ENCODE measurements at regions not wholly inside any gene's neighbourhood (a gene's known extent, or its start where the extent isn't known, plus 50 kb on each side); places are given as distances from the start of the nearest gene placed in this dataset.

GRCh38 chr21:27817902-27818623, 851.2 kb upstream of the ADAMTS5 start:
- Mint-ChIP-seq H3K4me1 (no peaks in the 10 kb centered on the region), H3K4me3 (no peak overlapping the region), H3K36me3 (no peaks in the 10 kb centered on the region), H3K27me3 (ENCODE audit: low read depth in 3 of 3) (peaks cover 0 to 2% (median 0%) of the 10 kb centered on the region in 3 donors), H3K9me3 (peaks cover 0 to 6% (median 2%) of the 10 kb centered on the region in 7 donors), H3K27ac (no peak overlapping the region)
- intact Hi-C loops (cut with micrococcal nuclease), result no loop called here
- Histone ChIP-seq H2AFZ (ENCODE audit: insufficient read depth, low read depth, low read length, poor library complexity, severe bottlenecking) (no peak overlapping the region), H3K4me1 (ENCODE audit: control insufficient read depth in 1 of 2, insufficient read depth in 2 of 2, low read length in 2 of 2) (no peaks in the 10 kb centered on the region), H3K36me3 (replicated peaks in 1 of 2; ENCODE audit: control insufficient read depth in 1 of 2, insufficient read depth in 2 of 2, low read length in 2 of 2) (no peaks in the 10 kb centered on the region), H3K79me2 (ENCODE audit: insufficient read depth, low read length) (no peaks in the 10 kb centered on the region), H3K4me2 (replicated peaks; ENCODE audit: extremely low read depth, low read length, poor library complexity, severe bottlenecking) (no peak overlapping the region), H3K9ac (ENCODE audit: insufficient read depth, low read length, poor library complexity, severe bottlenecking) (no peak overlapping the region), H3K4me3 (replicated peaks in 1 of 3; ENCODE audit: low read depth in 2 of 3, low read length in 3 of 3) (no peak overlapping the region), H3K9me3 (replicated peaks in 1 of 2; ENCODE audit: control insufficient read depth in 1 of 2, insufficient read depth in 1 of 2, low read length in 2 of 2) (peaks cover 0 to 3% of the 10 kb centered on the region in 2 donors), H3K27ac (ENCODE audit: low read depth in 1 of 2, low read length in 2 of 2) (no peak overlapping the region), H4K20me1 (ENCODE audit: insufficient read depth, low read length) (no peaks in the 10 kb centered on the region), H3K27me3 (ENCODE audit: control insufficient read depth in 2 of 2, insufficient read depth in 2 of 2, low read length in 2 of 2) (no peaks in the 10 kb centered on the region)
- DNase-seq, result no peak
- TF ChIP-seq CTCF (IDR thresholded peaks at IDR 0.05), result no peak
- WGBS (ENCODE audit: insufficient coverage), result 100% methylated on average over 1 of the region's 5 CpGs

GRCh38 chr21:27817074-27817473, 850.2 kb upstream of the ADAMTS5 start:
- Histone ChIP-seq H3K27ac (ENCODE audit: low read depth in 1 of 2, low read length in 2 of 2) (no peak overlapping the region), H3K9ac (ENCODE audit: insufficient read depth, low read length, poor library complexity, severe bottlenecking) (no peak overlapping the region), H3K27me3 (ENCODE audit: control insufficient read depth in 2 of 2, insufficient read depth in 2 of 2, low read length in 2 of 2) (no peaks in the 10 kb centered on the region), H3K9me3 (replicated peaks in 1 of 2; ENCODE audit: control insufficient read depth in 1 of 2, insufficient read depth in 1 of 2, low read length in 2 of 2) (peaks cover 0 to 3% of the 10 kb centered on the region in 2 donors), H3K4me3 (replicated peaks in 1 of 3; ENCODE audit: low read depth in 2 of 3, low read length in 3 of 3) (no peak overlapping the region), H3K36me3 (replicated peaks in 1 of 2; ENCODE audit: control insufficient read depth in 1 of 2, insufficient read depth in 2 of 2, low read length in 2 of 2) (no peaks in the 10 kb centered on the region), H3K79me2 (ENCODE audit: insufficient read depth, low read length) (no peaks in the 10 kb centered on the region), H3K4me2 (replicated peaks; ENCODE audit: extremely low read depth, low read length, poor library complexity, severe bottlenecking) (no peak overlapping the region), H3K4me1 (ENCODE audit: control insufficient read depth in 1 of 2, insufficient read depth in 2 of 2, low read length in 2 of 2) (no peaks in the 10 kb centered on the region), H4K20me1 (ENCODE audit: insufficient read depth, low read length) (no peaks in the 10 kb centered on the region), H2AFZ (ENCODE audit: insufficient read depth, low read depth, low read length, poor library complexity, severe bottlenecking) (no peak overlapping the region)
- intact Hi-C loops (cut with micrococcal nuclease), result no loop called here
- TF ChIP-seq CTCF (IDR thresholded peaks at IDR 0.05), result no peak
- H3K27ac Mint-ChIP-seq, result no peak overlapping the region
- H3K27me3 Mint-ChIP-seq (ENCODE audit: low read depth in 3 of 3), result peaks cover 0 to 2% (median 0%) of the 10 kb centered on the region in 3 donors
- no peak overlapping the region for H3K4me3 Mint-ChIP-seq
- no CpG with 5 or more reads among the region's 1 CpG for WGBS (ENCODE audit: insufficient coverage)
- DNase-seq, result no peak
- no peaks in the 10 kb centered on the region for H3K4me1 Mint-ChIP-seq
- no peaks in the 10 kb centered on the region for H3K36me3 Mint-ChIP-seq
- H3K9me3 Mint-ChIP-seq, result peaks cover 0 to 6% (median 0%) of the 10 kb centered on the region in 7 donors
